Occipital lobe (tissue), 1 donor: ENCODE measurements at regions not wholly inside any gene's neighbourhood (a gene's known extent, or its start where the extent isn't known, plus 50 kb on each side); places are given as distances from the start of the nearest gene placed in this dataset.
"Not testable (repeated sequence)": the region's sequence is repeated elsewhere in the genome, so short reads cannot be mapped to it uniquely, and the experiment has no call there.

ENCODE experiments used
- DNase-seq: peaks from one replicate; lab custom pipeline; 2025; lab: John Stamatoyannopoulos, UW

DNA sequence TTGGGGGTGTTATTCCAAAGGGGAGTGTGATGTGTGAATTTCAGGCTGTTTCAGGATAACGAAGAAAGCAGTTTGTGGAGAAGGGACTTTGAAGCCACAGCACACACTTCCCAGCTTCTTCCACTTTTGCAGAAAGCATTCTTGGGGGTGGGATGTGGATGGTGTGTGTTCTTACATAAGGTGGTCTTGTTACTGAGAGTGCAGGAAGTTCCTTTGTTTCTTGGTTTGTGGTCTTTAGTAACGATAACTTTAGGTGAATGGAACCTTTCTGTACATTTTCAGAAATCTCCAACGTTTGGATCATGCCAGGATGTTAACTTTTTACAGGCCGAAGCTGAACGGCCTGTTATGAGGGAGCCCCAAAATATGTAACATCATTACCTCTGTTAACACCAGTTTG, 251.8 kb downstream of the KCNRG start:
- no peak for DNase-seq

DNA sequence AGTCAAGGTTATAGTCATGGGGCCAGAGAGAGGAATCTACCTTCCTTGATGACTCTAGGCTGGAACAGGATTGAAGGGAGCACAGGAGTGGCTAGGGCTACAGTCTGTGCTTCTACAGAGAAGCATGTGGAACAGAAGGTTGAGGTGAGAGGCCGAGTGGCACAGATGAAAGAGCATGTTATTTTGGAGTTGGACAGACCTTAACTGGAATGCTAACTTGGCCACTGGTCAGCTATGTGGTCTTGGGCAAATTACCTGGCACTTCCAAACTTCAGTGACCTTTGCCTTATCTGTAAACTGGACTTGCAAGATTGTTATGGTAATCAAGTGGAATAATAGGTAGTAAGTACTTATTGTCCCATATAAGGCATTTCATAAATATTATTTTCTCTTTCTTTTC, 252.7 kb downstream of the KCNRG start:
- no peak for DNase-seq

DNA sequence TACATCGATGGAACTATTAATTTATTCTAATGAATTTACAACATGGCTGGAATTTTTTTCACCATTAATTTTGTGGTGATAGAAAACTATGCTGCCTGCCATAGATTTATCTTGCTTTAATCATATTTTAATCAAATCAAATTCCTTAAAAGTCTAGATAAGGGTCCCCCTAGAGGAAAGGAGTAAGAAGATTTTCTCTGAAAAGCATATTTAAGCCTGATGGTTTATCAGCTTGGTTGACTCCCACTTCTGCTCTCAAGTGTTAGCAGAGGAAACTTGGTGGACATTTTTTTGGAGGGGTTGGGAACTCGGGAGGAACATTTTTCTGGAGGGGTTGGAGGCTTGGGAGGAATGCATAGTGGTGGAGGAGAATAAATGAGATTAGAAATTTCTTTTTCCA, 253.3 kb downstream of the KCNRG start:
- DNase-seq: no peak

DNA sequence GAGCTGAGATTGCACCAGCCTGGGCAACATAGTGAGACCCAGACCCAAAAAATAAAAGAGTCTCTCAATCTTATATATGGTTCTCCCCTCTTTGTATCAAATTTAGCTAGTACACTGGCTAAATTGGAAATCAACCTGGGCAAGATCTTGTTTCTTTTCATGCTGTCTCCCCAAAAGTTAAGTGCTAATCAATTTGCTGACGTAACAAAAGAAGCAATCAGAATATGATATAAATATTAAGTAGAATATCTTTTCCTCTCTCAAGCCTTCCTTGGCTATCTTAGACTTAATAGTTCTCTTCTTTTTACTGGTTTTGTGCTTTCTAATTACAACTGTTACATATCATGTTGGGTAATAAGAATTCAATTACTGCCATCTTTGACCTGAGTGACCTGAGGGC, 258.9 kb downstream of the KCNRG start:
- no peak for DNase-seq

DNA sequence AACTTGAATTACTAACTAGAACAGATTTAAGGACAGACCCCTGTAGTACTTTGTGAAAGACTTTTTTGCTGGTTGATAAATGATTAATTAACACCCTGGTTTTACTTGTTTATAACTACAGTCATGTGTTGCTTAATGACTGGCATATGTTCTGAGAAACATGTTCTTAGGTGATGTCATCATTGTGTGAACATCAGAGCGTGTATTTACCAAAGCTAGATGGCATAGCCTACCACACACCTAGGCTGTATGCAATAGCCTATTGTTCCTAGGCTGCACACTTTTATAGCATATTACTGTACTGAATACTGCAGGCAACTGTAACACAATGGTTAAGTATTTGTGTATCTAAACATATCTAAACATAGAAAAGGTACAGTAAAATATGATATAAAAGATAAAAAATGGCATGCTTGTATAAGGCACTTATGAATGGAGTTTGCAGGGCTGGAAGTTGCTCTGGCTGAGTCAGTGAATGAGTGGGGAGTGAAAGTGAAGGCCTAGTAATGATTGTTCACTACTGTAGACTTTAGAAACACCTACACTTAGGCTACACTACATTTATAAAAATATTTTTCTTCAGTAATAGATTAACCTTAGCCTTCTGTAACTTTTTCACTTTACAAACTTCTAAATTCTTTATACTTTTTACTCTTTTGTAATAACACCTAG, 260.3 kb downstream of the KCNRG start:
- DNase-seq: no peak

DNA sequence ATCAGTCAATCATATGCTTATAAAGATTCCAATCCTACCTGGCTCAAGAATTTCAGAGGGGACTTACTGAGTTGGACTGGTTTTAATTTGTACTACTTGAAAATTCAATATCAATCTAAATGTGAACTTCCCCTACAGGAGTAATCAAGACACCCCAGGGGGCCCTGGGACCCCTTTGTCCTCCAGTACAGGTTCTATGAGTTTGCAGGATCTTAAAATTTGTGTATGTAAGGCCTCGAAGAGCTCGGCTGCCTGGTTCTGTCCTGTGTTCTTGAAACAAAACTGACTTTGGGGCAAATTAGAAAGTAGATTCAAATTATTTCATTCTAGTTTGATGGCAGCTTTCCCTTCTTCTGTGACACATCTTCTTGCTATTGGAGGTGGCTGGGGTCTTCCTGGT, 261.3 kb downstream of the KCNRG start:
- DNase-seq: no peak

DNA sequence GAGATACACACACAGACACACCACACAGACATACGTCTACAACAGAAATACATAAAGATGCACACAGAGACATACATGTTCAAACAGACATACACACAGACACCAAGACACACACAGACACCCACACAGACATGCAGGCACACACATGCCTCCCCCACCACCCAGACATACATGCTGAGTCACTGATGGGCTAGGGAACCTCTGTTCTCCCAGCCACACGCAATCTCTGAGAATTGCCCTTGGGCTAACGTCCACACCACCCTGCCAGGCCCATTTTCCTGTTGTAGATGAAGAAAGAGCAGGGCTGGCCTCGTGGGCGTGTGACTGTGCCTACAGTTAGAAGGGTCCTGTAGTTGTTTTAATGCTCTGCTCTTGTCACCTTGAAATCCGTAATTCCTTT, 261.9 kb downstream of the KCNRG start:
- no peak for DNase-seq

DNA sequence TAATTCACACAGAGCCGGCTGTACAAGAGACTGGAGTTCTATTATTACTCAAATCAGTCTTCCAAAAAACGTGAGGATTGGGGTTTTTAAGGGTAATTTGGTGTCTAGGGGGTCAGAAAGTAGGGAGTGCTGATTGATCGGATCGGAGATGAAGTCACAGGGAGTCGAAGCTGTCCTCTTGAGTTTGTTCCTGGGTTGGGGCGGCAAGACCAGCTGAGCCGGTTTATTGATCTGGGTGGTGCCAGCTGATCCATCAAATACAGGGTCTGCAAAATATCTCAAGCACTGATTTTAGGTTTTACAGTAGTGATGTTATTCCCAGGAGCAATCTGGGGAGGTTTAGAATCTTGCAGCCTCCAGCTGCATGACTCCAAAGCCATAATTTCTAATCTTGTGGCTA, 262.7 kb downstream of the KCNRG start:
- no peak for DNase-seq

DNA sequence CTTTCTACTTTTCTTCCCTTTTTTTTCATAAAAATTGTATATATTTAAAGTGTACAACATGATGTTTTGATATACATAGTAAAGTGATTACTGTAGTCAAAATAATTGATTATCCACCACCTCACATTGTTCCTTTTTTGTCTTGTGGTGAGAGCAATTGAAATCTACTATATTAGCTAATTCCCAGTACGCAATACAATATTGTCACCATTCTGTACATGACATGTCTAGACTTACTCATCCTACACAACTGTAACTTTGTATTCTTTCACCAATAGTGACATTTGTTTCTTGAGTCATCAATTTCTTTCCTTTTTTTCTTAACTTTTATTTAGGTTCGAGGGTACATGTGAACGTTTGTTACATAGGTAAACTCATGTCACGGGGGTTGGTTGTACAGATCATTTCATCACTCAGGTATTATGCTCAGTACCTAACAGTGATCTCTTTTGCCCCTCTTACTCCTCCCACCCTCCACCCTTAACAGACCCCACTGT, 265.2 kb downstream of the KCNRG start:
- DNase-seq: no peak

DNA sequence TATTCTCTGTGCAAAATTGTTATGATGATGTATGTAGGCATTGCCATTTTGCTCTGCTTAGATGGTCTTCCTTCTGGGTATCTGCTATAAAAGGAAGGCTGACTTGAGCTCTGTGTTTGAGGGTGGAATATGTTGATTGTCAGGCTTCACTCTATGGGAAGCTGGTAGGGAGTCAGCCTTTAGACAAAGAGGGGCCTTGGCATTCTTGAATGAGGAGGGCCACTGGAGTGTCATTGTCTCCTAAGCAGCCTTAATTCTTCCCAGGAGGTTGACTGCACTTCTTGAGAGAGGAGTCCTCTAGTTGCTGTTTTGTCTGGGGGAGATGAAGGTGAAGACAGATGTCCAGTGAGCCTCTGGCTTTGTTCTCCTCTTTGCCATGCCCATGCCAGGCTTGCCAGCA, 266.8 kb downstream of the KCNRG start:
- no peak for DNase-seq

DNA sequence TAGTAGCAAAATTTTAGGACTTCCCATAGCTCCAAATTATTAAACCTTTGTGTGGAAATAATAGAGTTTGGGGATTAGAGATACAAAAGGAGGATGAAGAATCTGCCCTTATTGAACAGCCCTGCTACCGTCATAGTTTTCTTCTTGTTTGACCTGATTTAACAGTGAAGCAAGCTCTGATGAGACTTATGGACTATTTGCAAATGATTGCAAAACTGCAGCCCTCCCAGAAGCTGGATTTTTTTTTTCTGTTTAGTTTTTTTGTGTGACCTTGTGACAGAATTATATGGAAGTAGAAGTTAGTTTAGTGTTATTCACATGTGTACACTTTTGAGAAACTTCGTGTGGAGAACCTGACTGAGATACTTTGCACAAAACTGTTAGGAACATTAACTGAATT, 267.8 kb downstream of the KCNRG start:
- DNase-seq: no peak

DNA sequence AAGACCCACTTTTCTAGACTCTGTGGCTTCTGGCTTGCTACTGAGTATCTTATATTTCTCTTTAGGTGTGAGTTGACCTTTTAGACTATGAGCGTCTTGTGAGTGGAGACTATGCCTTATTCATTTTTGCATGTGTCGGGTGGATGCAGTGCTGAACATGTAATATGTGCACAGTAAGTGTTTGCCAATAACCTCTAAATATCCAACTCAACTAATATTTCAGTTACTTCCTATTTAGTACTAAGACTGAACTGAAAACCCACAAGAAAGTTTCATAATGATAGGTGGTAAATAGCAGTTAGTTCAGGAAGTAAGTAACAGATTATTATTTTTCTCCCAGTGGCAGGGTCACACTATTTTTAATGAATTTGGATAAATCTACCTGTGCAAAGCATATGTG, 269.3 kb downstream of the KCNRG start:
- DNase-seq: no peak

DNA sequence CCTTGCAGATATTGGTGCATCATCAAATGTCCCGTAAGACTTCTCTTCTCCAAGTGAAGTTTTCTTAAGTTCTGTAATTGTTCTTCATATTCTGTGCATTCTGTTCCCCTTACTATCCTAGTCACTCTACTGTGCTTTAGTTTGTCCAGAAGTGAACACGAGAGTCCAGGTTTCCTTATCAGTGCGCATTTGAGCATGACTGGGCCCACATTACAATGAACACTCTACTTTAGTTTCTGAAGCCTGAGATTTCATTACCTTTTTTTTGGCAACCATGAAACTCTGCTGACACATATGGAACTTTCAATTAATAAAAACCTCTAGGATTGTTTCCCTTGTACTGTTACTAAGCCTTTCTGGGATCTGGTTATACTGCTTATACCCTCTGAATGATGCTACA, 270.0 kb downstream of the KCNRG start:
- no peak for DNase-seq

DNA sequence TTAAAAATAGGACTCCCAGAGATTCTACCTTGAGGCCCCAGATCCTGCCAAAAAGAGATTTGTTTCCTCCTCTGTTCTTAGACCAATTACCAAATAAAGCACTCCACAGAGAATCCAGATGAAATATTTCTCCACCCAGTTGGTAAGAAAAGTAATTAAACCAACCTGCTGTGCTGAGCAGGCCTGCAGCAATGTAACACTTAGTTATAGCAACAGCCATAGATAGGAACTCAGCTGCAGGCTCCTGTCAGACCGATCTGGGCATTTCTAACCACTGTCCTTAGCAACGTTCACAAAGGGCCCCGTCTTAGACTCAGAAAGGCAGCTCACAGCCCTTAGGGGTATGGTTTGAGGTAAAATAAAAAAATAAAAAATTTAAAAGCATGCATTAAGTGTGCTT, 271.1 kb downstream of the KCNRG start:
- no peak for DNase-seq

DNA sequence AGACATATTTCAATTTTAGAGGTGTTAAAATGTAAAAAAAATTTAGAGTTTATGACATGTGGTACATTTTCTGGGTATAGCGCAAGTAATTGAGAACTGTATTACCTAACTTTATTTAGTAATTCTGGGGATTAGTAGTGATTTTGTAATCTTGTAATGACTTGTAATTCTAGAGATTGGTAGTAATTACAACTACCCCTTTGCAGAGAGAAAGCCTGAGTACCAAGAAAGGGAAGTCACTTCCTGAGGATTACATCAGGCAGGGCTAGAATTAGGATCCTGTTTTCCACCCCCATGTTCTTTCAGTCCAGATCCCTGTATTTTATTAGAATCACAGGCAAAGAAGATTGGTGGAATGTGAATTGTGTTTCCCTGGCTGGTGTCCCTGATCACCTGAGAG, 274.9 kb downstream of the KCNRG start:
- no peak for DNase-seq

DNA sequence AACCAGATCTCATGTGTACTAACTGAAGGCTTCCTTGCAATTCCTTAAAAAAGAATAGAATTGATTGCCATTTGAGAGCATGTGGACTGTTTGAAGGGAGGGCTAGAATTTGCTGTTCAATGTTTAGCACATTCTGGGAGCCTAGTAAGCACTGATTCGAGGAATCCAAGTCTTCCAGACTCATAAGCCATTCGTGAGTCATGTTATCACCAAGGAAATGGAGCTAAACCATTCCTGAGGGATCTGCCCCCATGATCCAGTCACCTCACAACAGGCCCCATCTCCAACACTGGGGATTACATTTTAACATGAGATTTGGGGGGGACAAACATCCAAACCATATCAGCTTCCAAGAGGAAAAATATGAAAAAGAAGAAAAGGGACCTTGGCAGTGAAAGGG, 276.4 kb downstream of the KCNRG start:
- DNase-seq: no peak

DNA sequence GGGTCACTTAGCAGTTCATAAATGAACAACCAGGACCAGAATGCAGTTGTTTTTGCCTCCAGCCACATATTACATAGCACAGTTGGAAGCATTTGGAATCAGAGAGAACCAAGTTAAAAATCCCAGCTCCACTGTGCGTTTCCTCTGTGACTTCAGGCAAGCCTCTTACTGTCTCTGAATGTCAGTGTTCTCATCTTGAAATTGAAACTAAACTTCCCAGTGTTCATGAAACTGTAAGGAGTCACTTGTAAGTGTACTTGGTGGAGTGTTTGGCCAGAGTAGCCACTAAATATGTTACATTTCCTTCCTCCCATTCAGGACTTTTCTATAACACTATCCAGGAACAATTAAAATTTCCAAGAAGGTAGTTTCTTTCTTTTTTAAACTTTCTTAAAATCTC, 276.8 kb downstream of the KCNRG start:
- DNase-seq: no peak

DNA sequence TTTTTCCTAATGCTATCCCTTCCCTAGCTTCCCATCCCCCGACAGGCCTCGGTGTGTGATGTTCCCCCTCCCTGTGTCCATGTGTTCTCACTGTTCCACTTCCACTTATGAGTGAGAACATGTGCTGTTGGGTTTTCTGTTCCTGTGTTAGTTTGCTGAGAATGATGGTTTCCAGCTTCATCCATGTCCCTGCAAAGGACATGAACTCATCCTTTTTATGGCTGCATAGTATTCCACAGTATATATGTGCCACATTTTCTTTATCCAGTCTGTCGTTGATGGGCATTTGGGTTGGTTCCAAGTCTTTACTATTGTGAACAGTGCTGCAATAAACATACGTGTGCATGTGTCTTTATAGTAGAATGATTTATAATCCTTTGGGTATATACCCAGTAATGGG, 279.2 kb downstream of the KCNRG start:
- DNase-seq: not testable (repeated sequence)

DNA sequence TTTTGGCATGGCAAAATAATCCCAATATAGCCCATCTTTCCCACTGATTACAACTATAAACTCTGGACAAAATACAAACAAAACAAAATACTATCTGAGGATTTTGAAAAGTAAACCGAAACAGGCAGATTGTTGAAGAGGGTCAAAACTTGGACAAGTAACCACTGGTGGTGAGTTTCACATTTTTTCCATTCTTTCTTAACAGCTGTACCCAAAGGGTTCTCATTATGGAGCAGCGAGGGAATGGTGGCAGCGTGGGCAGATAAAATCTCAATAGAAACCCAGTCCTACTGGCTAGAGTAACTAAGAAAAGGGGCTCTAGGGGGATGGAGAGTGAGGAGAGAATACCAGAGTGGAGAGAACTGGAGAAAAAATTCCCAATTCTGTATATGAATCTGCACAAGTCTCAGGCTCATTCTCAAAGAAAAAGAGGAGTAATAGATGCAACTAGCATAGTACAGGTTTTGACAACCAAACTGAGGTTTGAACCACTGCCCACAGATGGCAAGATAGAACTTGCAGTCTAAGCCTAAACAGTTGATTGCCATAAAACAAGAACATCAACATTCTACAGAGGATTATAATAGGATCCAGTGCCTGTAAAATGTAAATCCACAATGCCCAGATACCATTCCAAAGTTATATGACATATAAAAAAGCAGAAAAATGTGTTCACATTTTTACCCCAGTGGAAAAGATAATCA, 284.5 kb downstream of the KCNRG start:
- no peak for DNase-seq

DNA sequence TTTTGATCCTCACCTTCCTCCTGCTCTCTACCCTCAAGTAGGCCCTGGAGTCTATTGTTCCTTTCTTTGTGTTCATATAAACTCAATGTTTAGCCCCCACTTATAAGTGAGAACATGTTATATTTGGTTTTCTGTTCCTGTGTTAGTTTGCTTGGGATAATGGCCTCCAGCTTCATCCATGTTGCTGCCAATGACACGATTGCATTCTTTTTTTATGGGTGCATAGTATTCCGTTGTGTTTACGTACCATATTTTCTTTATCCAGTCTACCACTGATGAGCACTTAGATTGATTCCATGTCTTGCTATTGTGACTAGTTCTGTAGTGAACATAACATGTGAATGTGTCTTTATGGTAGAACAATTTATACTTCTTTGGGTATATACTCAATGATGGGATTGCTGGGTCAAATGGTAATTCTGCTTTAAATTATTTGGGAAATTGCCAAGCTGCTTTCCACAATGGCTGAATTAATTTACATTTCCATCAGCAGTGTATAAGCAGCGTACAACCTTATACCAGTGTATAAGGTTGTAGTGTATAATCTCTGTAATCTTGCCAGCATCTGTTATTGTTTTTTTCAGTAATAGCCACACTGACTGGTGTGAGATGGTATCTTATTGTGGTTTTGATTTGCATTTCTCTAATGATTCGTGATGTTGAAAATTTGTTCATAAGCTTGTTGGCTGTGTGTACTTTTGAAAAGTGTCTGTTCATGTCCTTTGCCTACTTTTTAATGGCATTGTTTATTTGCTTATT, 288.9 kb downstream of the KCNRG start:
- DNase-seq: no peak

DNA sequence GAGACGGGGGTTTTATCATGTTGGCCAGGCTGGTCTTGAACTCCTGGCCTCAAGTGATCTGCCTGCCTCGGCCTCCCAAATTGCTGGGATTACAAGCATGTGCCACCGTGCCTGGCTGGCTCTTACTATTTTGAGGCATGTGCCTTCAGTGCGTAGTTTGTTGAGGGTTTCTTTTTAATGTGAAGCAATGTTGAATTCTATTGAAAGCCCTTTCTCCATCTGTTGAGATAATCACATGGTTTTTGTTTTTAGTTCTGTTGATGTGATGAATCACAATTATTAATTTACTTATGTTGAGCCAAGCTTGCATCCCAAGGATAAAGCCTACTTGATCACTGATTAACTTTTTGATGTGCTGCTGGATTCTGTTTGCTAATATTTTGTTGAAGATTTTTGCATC, 290.9 kb downstream of the KCNRG start:
- no peak for DNase-seq

DNA sequence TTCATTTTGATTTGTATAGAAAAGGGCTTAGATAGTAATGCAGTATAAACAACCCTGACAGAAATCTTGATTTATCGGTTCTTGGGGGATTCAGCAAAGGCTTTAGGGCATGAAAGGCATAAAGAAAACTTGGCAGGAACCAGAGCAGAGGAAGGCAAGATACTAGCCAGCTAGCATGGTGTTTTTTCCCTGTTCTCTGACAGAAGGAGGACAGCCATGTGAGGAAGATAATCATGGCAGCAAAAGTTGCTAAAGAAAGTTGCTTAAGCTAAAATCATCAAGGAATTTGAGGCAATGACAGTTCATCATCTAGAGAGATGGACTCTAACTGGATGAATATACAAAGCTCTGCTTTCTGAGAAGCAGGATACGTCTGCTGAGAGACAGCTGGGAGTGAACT, 294.1 kb downstream of the KCNRG start:
- DNase-seq: no peak
